Activated CD4-positive, alpha-beta T cell treated with anti-CD3 and anti-CD28 coated beads for 4 hours (primary cell): ENCODE measurements at regions not wholly inside any gene's neighbourhood (a gene's known extent, or its start where the extent isn't known, plus 50 kb on each side); places are given as distances from the start of the nearest gene placed in this dataset.

Experiments used
- DNase-seq, 2 donors: peaks; one replicate each; pipeline ENCODE4 v3.0.0-alpha.2; 2020

GRCh38 chr13:65103351-65103750 lies 2126.8 kb downstream of the PCDH9 start:
- DNase-seq = no peak

GRCh38 chr13:65095161-65096082 lies 2134.7 kb downstream of the PCDH9 start:
- DNase-seq = no peak

- DNase-seq = no peak
Observed at GRCh38 chr13:65093357-65093756, 2136.8 kb downstream of the PCDH9 start.

GRCh38 chr13:65091031-65091430 lies 2139.1 kb downstream of the PCDH9 start:
- DNase-seq = no peak

GRCh38 chr13:65090186-65090585 lies 2139.9 kb downstream of the PCDH9 start:
- no peak for DNase-seq

- DNase-seq = no peak
Observed at GRCh38 chr13:65088906-65089305, 2141.2 kb downstream of the PCDH9 start.

GRCh38 chr13:65085977-65086376 lies 2144.2 kb downstream of the PCDH9 start:
- DNase-seq = no peak

- DNase-seq = no peak
Observed at GRCh38 chr13:65074248-65074647, 2155.9 kb downstream of the PCDH9 start.

- DNase-seq = no peak
Observed at GRCh38 chr13:65064967-65065366, 2165.2 kb downstream of the PCDH9 start.

- DNase-seq = no peak
Observed at GRCh38 chr13:65063753-65064152, 2166.4 kb downstream of the PCDH9 start.

GRCh38 chr13:65057986-65058385 lies 2172.2 kb downstream of the PCDH9 start:
- DNase-seq = no peak

- DNase-seq = no peak
Observed at GRCh38 chr13:65054277-65054676, 2175.9 kb downstream of the PCDH9 start.

- no peak for DNase-seq
Observed at GRCh38 chr13:65036999-65037398, 2193.1 kb downstream of the PCDH9 start.

- DNase-seq = no peak
Observed at GRCh38 chr13:65035302-65035701, 2194.8 kb downstream of the PCDH9 start.

GRCh38 chr13:65034266-65034665 lies 2195.9 kb downstream of the PCDH9 start:
- no peak for DNase-seq

- no peak for DNase-seq
Observed at GRCh38 chr13:65032825-65033224, 2197.3 kb downstream of the PCDH9 start.

- no peak for DNase-seq
Observed at GRCh38 chr13:65028101-65028500, 2202.0 kb downstream of the PCDH9 start.

GRCh38 chr13:65026505-65026904 lies 2203.6 kb downstream of the PCDH9 start:
- no peak for DNase-seq

- DNase-seq = no peak
Observed at GRCh38 chr13:65011378-65011777, 2218.8 kb downstream of the PCDH9 start.

- DNase-seq = no peak
Observed at GRCh38 chr13:64997438-64997837, 2232.7 kb downstream of the PCDH9 start.

GRCh38 chr13:64993514-64994164 lies 2236.5 kb downstream of the PCDH9 start:
- DNase-seq = no peak

- no peak for DNase-seq
Observed at GRCh38 chr13:64992314-64992713, 2237.8 kb downstream of the PCDH9 start.

GRCh38 chr13:64985075-64985474 lies 2245.1 kb downstream of the PCDH9 start:
- no peak for DNase-seq

GRCh38 chr13:64962404-64962803 lies 2267.7 kb downstream of the PCDH9 start:
- no peak for DNase-seq
